B cell (primary cell): ENCODE measurements at regions not wholly inside any gene's neighbourhood (a gene's known extent, or its start where the extent isn't known, plus 50 kb on each side); places are given as distances from the start of the nearest gene placed in this dataset.

Source experiments
- ATAC-seq: fragments of 200-7000 bp; cut with Tn5 transposase; one replicate; pipeline ENCODE4 v1.10.0; 2021; ENCODE audit warnings: low read depth, mild to moderate bottlenecking, moderate number of reproducible peaks, moderate library complexity
- CTCF ChIA-PET: fragments of 350-600 bp; sonication (Branson Sonifier 250); formaldehyde crosslinking; loops from one replicate; lab custom pipeline; 2021; ENCODE audit warnings: antibody characterized with exemption, inconsistent platforms; lab: Charles Lee
- POLR2A ChIA-PET: fragments of 350-600 bp; sonication (Branson Sonifier 250); formaldehyde crosslinking; loops from one replicate; lab custom pipeline; 2021; ENCODE audit warnings: antibody characterized with exemption; lab: Charles Lee
- DNase-seq: peaks from one replicate; pipeline ENCODE4 v3.0.0; 2013
- H2AFZ ChIP-seq: 2 replicates; pipeline ENCODE4 v1.6.1; 2012; ENCODE audit warnings: mild to moderate bottlenecking, low read depth, low read length; ENCODE audit not compliant: insufficient read depth, poor library complexity, severe bottlenecking
- H3K27ac ChIP-seq, 2 donors: 1 replicate in 1 of 2; 2 replicates in 1 of 2; pipeline ENCODE4 v1.5.1; 2012 to 2013; ENCODE audit warnings: low read length in 2 of 2, mild to moderate bottlenecking in 2 of 2, moderate library complexity in 1 of 2
- H3K27me3 ChIP-seq, 4 experiments: fragments of 200-600 bp in 1 of 4; sonication (generic) in 1 of 4; replicated peaks in 1 of 4; 1 replicate in 2 of 4; 2 replicates in 2 of 4; pipeline versions ENCODE4 v1.6.1 to v1.7.0; 2013 to 2016; ENCODE audit warnings: low read length in 3 of 4, mild to moderate bottlenecking in 2 of 4, mixed read lengths in 1 of 4, moderate library complexity in 1 of 4; ENCODE audit not compliant: insufficient read depth in 4 of 4, control insufficient read depth in 3 of 4; ENCODE audit errors: control extremely low read depth in 1 of 4
- H3K36me3 ChIP-seq, 2 experiments: replicated peaks in 1 of 2; 1 replicate in 1 of 2; 2 replicates in 1 of 2; pipeline versions ENCODE4 v1.6.1 to v1.7.1; 2013; ENCODE audit warnings: low read length in 1 of 2; ENCODE audit not compliant: insufficient read depth in 2 of 2, control insufficient read depth in 1 of 2; ENCODE audit errors: control extremely low read depth in 1 of 2, extremely low read depth in 1 of 2
- H3K4me1 ChIP-seq, 2 donors: fragments of 200-600 bp in 1 of 2; sonication (generic) in 1 of 2; 1 replicate in 1 of 2; 2 replicates in 1 of 2; pipeline versions ENCODE4 v1.5.1 to v1.6.1; 2013 to 2017; ENCODE audit warnings: low read length in 2 of 2; ENCODE audit not compliant: control insufficient read depth in 2 of 2, insufficient read depth in 2 of 2
- H3K4me2 ChIP-seq: replicated peaks from 2 replicates; pipeline ENCODE3; 2012; ENCODE audit warnings: mild to moderate bottlenecking, low read depth, low read length; ENCODE audit not compliant: poor library complexity, severe bottlenecking
- H3K4me3 ChIP-seq, 5 experiments: fragments of 200-600 bp in 1 of 5; sonication (generic) in 1 of 5; 1 replicate in 3 of 5; 2 replicates in 2 of 5; pipeline versions ENCODE4 v1.5.1 to v1.7.0; 2011 to 2016; ENCODE audit warnings: low read length in 4 of 5, mild to moderate bottlenecking in 4 of 5, low read depth in 2 of 5, control low read depth in 1 of 5, moderate library complexity in 1 of 5; ENCODE audit not compliant: insufficient read depth in 1 of 5; ENCODE audit errors: control extremely low read depth in 1 of 5, extremely low read depth in 1 of 5
- H3K79me2 ChIP-seq: fragments of 200-600 bp; sonication (generic); one replicate; pipeline ENCODE4 v1.6.0; 2016; ENCODE audit warnings: low read length; ENCODE audit not compliant: control insufficient read depth, insufficient read depth
- H3K9ac ChIP-seq: fragments of 200-600 bp; sonication (generic); 2 replicates; pipeline ENCODE4 v1.6.1; 2017; ENCODE audit warnings: mild to moderate bottlenecking, low read length, moderate library complexity
- H3K9me3 ChIP-seq, 3 donors: one replicate each; pipeline versions ENCODE4 v1.6.1 to v1.7.1; 2013; ENCODE audit warnings: low read length in 2 of 3; ENCODE audit not compliant: control insufficient read depth in 2 of 3, insufficient read depth in 1 of 3; ENCODE audit errors: control extremely low read depth in 1 of 3
- H4K20me1 ChIP-seq: 2 replicates; pipeline ENCODE4 v1.6.0; 2012; ENCODE audit warnings: mild to moderate bottlenecking, low read length; ENCODE audit not compliant: insufficient read depth, control insufficient read depth, poor library complexity, severe bottlenecking
- H3K27ac Mint-ChIP-seq: one replicate; pipeline ENCODE4 v1.8.0; 2021; ENCODE audit warnings: mixed read lengths
- H3K27me3 Mint-ChIP-seq: one replicate; pipeline ENCODE4 v1.8.0; 2021; ENCODE audit warnings: mixed read lengths
- H3K4me1 Mint-ChIP-seq: one replicate; pipeline ENCODE4 v1.8.0; 2021; ENCODE audit warnings: mixed read lengths
- H3K4me3 Mint-ChIP-seq: one replicate; pipeline ENCODE4 v1.8.0; 2021; ENCODE audit warnings: mixed read lengths
- H3K9me3 Mint-ChIP-seq: one replicate; pipeline ENCODE4 v1.8.0; 2022; ENCODE audit warnings: mixed read lengths; ENCODE audit not compliant: insufficient read depth
- CTCF ChIP-seq: fragments of 200-600 bp; IDR thresholded peaks from one replicate; pipeline ENCODE4 v1.8.0; 2022; ENCODE audit warnings: antibody characterized with exemption, mild to moderate bottlenecking
- EZH2 ChIP-seq: IDR thresholded peaks from 2 replicates; pipeline ENCODE4 v1.6.1; 2012; ENCODE audit warnings: borderline replicate concordance, low read depth, mild to moderate bottlenecking, moderate library complexity, low read length; ENCODE audit not compliant: insufficient read depth, poor library complexity, severe bottlenecking
- WGBS: methylation state at CpG from one replicate; pipeline ENCODE4 v1.1.5; 2013; ENCODE audit warnings: missing lambda C conversion rate; ENCODE audit not compliant: insufficient coverage; 5-methylcytosine and 5-hydroxymethylcytosine counted together
- intact Hi-C: fragments of 100-400 bp; cut with micrococcal nuclease; formaldehyde crosslinking; loops from one replicate; pipeline ENCODE4 v1.10.0; 2022

GRCh38 chr1:195005338-195005737 is 1602.9 kb downstream of the KCNT2 start:
- H3K27me3 Mint-ChIP-seq = no peaks in the 10 kb centered on the region
- no peak overlapping the region for H2AFZ ChIP-seq
- no peaks in the 10 kb centered on the region for H4K20me1 ChIP-seq
- H3K9me3 Mint-ChIP-seq = peaks cover 5% of the 10 kb centered on the region
- ChIA-PET POLR2A (no interaction called here), CTCF (no interaction called here)
- H3K27me3 ChIP-seq = no peaks in the 10 kb centered on the region
- no peaks in the 10 kb centered on the region for H3K4me1 Mint-ChIP-seq
- DNase-seq (no peak), ATAC-seq (no peak)
- H3K9ac ChIP-seq = no peak overlapping the region
- no peak overlapping the region for H3K27ac ChIP-seq
- no peaks in the 10 kb centered on the region for H3K4me1 ChIP-seq
- no peak overlapping the region for H3K27ac Mint-ChIP-seq
- no peak overlapping the region for H3K4me3 ChIP-seq
- no peaks in the 10 kb centered on the region for H3K36me3 ChIP-seq
- intact Hi-C loops = no loop called here
- no peak overlapping the region for H3K4me3 Mint-ChIP-seq
- H3K9me3 ChIP-seq = peaks cover 0 to 6% (median 3%) of the 10 kb centered on the region in 3 donors
- no peaks in the 10 kb centered on the region for H3K79me2 ChIP-seq
- TF ChIP-seq CTCF = no peak
- no peak for TF ChIP-seq EZH2
- WGBS = 60% methylated on average over 1 of the region's 3 CpGs
- no peak overlapping the region for H3K4me2 ChIP-seq

GRCh38 chr1:194990483-194990882 is 1617.8 kb downstream of the KCNT2 start:
- Histone ChIP-seq H2AFZ (no peak overlapping the region), H3K4me3 (no peak overlapping the region), H3K36me3 (no peaks in the 10 kb centered on the region), H3K4me1 (no peaks in the 10 kb centered on the region), H3K27ac (no peak overlapping the region), H3K27me3 (no peaks in the 10 kb centered on the region), H3K9me3 (no peaks in the 10 kb centered on the region), H3K4me2 (no peak overlapping the region), H3K9ac (no peak overlapping the region), H4K20me1 (no peaks in the 10 kb centered on the region), H3K79me2 (no peaks in the 10 kb centered on the region)
- CTCF ChIA-PET = no interaction called here
- ATAC-seq = no peak
- WGBS = no CpG with 5 or more reads among the region's 2 CpGs
- no peak for DNase-seq
- Mint-ChIP-seq H3K4me1 (no peaks in the 10 kb centered on the region), H3K27me3 (no peaks in the 10 kb centered on the region), H3K9me3 (no peaks in the 10 kb centered on the region), H3K27ac (no peak overlapping the region), H3K4me3 (no peak overlapping the region)
- POLR2A ChIA-PET = no interaction called here
- intact Hi-C loops = no loop called here
- TF ChIP-seq EZH2 = no peak
- TF ChIP-seq CTCF = no peak
